Astrocyte (in vitro differentiated cells and primary cell): ENCODE measurements at regions not wholly inside any gene's neighbourhood (a gene's known extent, or its start where the extent isn't known, plus 50 kb on each side); places are given as distances from the start of the nearest gene placed in this dataset.

ENCODE experiments used
- DNase-seq: peaks from one replicate; pipeline ENCODE4 v3.0.0-alpha.2; 2010; ENCODE audit warnings: low read depth
- FAIRE-seq: peaks from 2 replicates; lab custom pipeline; 2011; peaks lifted over from hg19 to GRCh38; lab: Jason Lieb, UNC
- H2AFZ ChIP-seq: 2 replicates; pipeline ENCODE4 v1.6.0; 2012; ENCODE audit warnings: low read depth, low read length, inconsistent platforms
- H3K27ac ChIP-seq: 2 replicates; pipeline ENCODE4 v1.5.1; 2011; ENCODE audit warnings: low read depth, low read length, inconsistent platforms
- H3K27me3 ChIP-seq: 2 replicates; pipeline ENCODE4 v1.6.0; 2011; ENCODE audit warnings: low read length, inconsistent platforms; ENCODE audit not compliant: insufficient read depth
- H3K36me3 ChIP-seq: 2 replicates; pipeline ENCODE4 v1.5.1; 2011; ENCODE audit warnings: low read length, inconsistent platforms; ENCODE audit not compliant: insufficient read depth
- H3K4me1 ChIP-seq: 2 replicates; pipeline ENCODE4 v1.5.1; 2011; ENCODE audit warnings: low read length, inconsistent platforms; ENCODE audit not compliant: insufficient read depth
- H3K4me2 ChIP-seq: 2 replicates; pipeline ENCODE4 v1.6.0; 2012; ENCODE audit warnings: low read length, inconsistent platforms
- H3K4me3 ChIP-seq: 2 replicates; pipeline ENCODE4 v1.5.1; 2011; ENCODE audit warnings: low read depth, mild to moderate bottlenecking, low read length, inconsistent platforms; ENCODE audit not compliant: insufficient read depth
- H3K79me2 ChIP-seq: 2 replicates; pipeline ENCODE4 v1.6.0; 2012; ENCODE audit warnings: mild to moderate bottlenecking, low read length, inconsistent platforms; ENCODE audit not compliant: insufficient read depth
- H3K9ac ChIP-seq: 2 replicates; pipeline ENCODE4 v1.6.0; 2012; ENCODE audit warnings: mild to moderate bottlenecking, low read length, inconsistent platforms
- H3K9me3 ChIP-seq: 2 replicates; pipeline ENCODE4 v1.5.1; 2012; ENCODE audit warnings: low read depth, mild to moderate bottlenecking, low read length, inconsistent platforms; ENCODE audit not compliant: insufficient read depth
- H4K20me1 ChIP-seq: 2 replicates; pipeline ENCODE4 v1.6.0; 2012; ENCODE audit warnings: low read length, inconsistent platforms; ENCODE audit not compliant: insufficient read depth
- H3K27ac Mint-ChIP-seq: one replicate; pipeline ENCODE4 v1.8.0; 2021; ENCODE audit warnings: mild to moderate bottlenecking, mixed read lengths; ENCODE audit not compliant: unreplicated experiment
- H3K27me3 Mint-ChIP-seq: one replicate; pipeline ENCODE4 v1.8.0; 2021; ENCODE audit warnings: low read depth, mixed read lengths; ENCODE audit not compliant: unreplicated experiment
- H3K36me3 Mint-ChIP-seq: one replicate; pipeline ENCODE4 v1.8.0; 2021; ENCODE audit warnings: low read depth, mixed read lengths; ENCODE audit not compliant: unreplicated experiment
- H3K4me1 Mint-ChIP-seq: one replicate; pipeline ENCODE4 v1.8.0; 2021; ENCODE audit warnings: low read depth, mixed read lengths; ENCODE audit not compliant: unreplicated experiment
- H3K4me3 Mint-ChIP-seq: one replicate; pipeline ENCODE4 v1.8.0; 2021; ENCODE audit warnings: mild to moderate bottlenecking, moderate library complexity, mixed read lengths; ENCODE audit not compliant: unreplicated experiment
- H3K9me3 Mint-ChIP-seq: one replicate; pipeline ENCODE4 v1.8.0; 2021; ENCODE audit warnings: mild to moderate bottlenecking, mixed read lengths; ENCODE audit not compliant: unreplicated experiment
- EZH2 ChIP-seq: IDR thresholded peaks from 2 replicates; pipeline ENCODE4 v1.6.1; 2012; ENCODE audit warnings: mild to moderate bottlenecking, low read length, inconsistent platforms; ENCODE audit not compliant: insufficient read depth
- TF ChIP-seq, protein P1 (sequence below): IDR thresholded peaks from 2 replicates; pipeline ENCODE4 v1.5.1; 2011; ENCODE audit warnings: low read depth, mild to moderate bottlenecking, inconsistent platforms, low read length, moderate library complexity; ENCODE audit not compliant: insufficient read depth

DNA sequence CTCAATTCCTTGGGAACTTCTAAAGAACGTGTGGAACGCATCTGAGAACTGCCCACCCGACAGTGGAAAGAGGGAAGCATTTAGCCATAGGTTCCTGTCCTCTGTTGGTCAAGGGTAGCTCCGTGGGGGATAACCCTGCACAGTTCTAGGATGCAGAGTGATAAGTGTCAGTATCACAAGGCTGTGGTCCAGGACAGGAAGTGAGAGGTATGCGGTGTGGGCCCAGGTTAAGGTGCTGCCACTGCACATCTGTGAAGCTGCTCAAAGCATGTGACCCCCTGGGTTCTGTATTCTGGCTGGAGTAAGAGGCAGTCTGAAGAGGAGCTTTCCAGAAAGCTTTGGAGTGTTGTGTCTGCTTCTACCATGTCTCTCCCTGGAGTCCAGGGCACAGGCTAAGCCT is 51.7 kb upstream of the HES1 start:
- no peak overlapping the region for H3K4me3 Mint-ChIP-seq
- H3K9me3 Mint-ChIP-seq, result peaks cover 3% of the 10 kb centered on the region
- Histone ChIP-seq H3K79me2 (no peaks in the 10 kb centered on the region), H3K4me3 (no peak overlapping the region), H3K9me3 (no peaks in the 10 kb centered on the region), H3K27me3 (peaks cover 19% of the 10 kb centered on the region), H2AFZ (no peak overlapping the region), H4K20me1 (no peaks in the 10 kb centered on the region), H3K9ac (no peak overlapping the region), H3K27ac (no peak overlapping the region), H3K36me3 (no peaks in the 10 kb centered on the region), H3K4me2 (no peak overlapping the region), H3K4me1 (peaks cover 42% of the 10 kb centered on the region)
- H3K4me1 Mint-ChIP-seq, result peaks cover 35% of the 10 kb centered on the region
- DNase-seq, result no peak
- H3K27ac Mint-ChIP-seq, result no peak overlapping the region
- peaks cover 61% of the 10 kb centered on the region for H3K27me3 Mint-ChIP-seq
- TF ChIP-seq EZH2, result no peak
- TF ChIP-seq, protein P1, sequence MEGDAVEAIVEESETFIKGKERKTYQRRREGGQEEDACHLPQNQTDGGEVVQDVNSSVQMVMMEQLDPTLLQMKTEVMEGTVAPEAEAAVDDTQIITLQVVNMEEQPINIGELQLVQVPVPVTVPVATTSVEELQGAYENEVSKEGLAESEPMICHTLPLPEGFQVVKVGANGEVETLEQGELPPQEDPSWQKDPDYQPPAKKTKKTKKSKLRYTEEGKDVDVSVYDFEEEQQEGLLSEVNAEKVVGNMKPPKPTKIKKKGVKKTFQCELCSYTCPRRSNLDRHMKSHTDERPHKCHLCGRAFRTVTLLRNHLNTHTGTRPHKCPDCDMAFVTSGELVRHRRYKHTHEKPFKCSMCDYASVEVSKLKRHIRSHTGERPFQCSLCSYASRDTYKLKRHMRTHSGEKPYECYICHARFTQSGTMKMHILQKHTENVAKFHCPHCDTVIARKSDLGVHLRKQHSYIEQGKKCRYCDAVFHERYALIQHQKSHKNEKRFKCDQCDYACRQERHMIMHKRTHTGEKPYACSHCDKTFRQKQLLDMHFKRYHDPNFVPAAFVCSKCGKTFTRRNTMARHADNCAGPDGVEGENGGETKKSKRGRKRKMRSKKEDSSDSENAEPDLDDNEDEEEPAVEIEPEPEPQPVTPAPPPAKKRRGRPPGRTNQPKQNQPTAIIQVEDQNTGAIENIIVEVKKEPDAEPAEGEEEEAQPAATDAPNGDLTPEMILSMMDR, result no peak
- FAIRE-seq, result no peak
- H3K36me3 Mint-ChIP-seq, result peaks cover 2% of the 10 kb centered on the region
